HCT116 (cell line): ENCODE measurements at regions not wholly inside any gene's neighbourhood (a gene's known extent, or its start where the extent isn't known, plus 50 kb on each side); places are given as distances from the start of the nearest gene placed in this dataset.

Experiments
- CEBPB ChIP-seq: IDR thresholded peaks from 2 replicates; pipeline ENCODE4 v1.6.1; 2012; ENCODE audit warnings: low read depth
- EZH2 ChIP-seq: fragments of 200-600 bp; sonication (generic); IDR thresholded peaks from 2 replicates; pipeline ENCODE4 v1.6.1; 2017; ENCODE audit warnings: antibody characterized with exemption, mixed run types
- EZH2phosphoT487 ChIP-seq: fragments of 200-600 bp; IDR thresholded peaks from 2 replicates; pipeline ENCODE4 v1.6.1; 2018; ENCODE audit warnings: antibody characterized with exemption, borderline replicate concordance
- JUND ChIP-seq: IDR thresholded peaks from 2 replicates; pipeline ENCODE4 v1.6.1; 2012
- POLR2A ChIP-seq: IDR thresholded peaks from 2 replicates; pipeline ENCODE4 v1.7.0; 2011; ENCODE audit warnings: borderline replicate concordance; ENCODE audit not compliant: insufficient read depth, insufficient read length; ENCODE audit errors: extremely low read depth
- SIN3A ChIP-seq: IDR thresholded peaks from 2 replicates; pipeline ENCODE4 v1.6.1; 2012; ENCODE audit warnings: low read depth
- SP1 ChIP-seq: IDR thresholded peaks from 2 replicates; pipeline ENCODE4 v1.6.1; 2012; ENCODE audit warnings: low read depth
- YY1 ChIP-seq: IDR thresholded peaks from 2 replicates; pipeline ENCODE4 v1.6.1; 2011; ENCODE audit warnings: low read length, low read depth, moderate library complexity, mild to moderate bottlenecking; ENCODE audit not compliant: insufficient replicate concordance; ENCODE audit errors: extremely low read depth
- ZNF274 ChIP-seq: fragments of 200-500 bp; sonication (Bioruptor generic); IDR thresholded peaks from 2 replicates; pipeline ENCODE4 v1.6.1; 2014; ENCODE audit warnings: mild to moderate bottlenecking, low read depth, low read length, inconsistent platforms
- TF ChIP-seq, protein P1 (sequence below): IDR thresholded peaks from 2 replicates; pipeline ENCODE4 v1.6.1; 2012
- TF ChIP-seq, protein P2 (sequence below), 3 experiments: fragments of 200-600 bp in 1 of 3; sonication (generic) in 1 of 3; IDR thresholded peaks in 2 of 3; conservative IDR thresholded peaks in 1 of 3; 2 replicates each; pipeline ENCODE4 v1.5.1; 2012 to 2017; ENCODE audit warnings: low read depth in 2 of 3, low read length in 2 of 3, antibody characterized with exemption in 1 of 3, borderline replicate concordance in 1 of 3, control low read depth in 1 of 3, mild to moderate bottlenecking in 1 of 3, mixed read lengths in 1 of 3, mixed run types in 1 of 3, moderate library complexity in 1 of 3; ENCODE audit not compliant: insufficient read depth in 1 of 3
- TF ChIP-seq, protein P3 (sequence below): IDR thresholded peaks from 2 replicates; pipeline ENCODE4 v1.6.1; 2012
- TF ChIP-seq, protein P4 (sequence below): IDR thresholded peaks from 2 replicates; pipeline ENCODE4 v1.6.1; 2011; ENCODE audit warnings: mild to moderate bottlenecking, low read length, moderate library complexity; ENCODE audit not compliant: insufficient replicate concordance; ENCODE audit errors: extremely low read depth

DNA sequence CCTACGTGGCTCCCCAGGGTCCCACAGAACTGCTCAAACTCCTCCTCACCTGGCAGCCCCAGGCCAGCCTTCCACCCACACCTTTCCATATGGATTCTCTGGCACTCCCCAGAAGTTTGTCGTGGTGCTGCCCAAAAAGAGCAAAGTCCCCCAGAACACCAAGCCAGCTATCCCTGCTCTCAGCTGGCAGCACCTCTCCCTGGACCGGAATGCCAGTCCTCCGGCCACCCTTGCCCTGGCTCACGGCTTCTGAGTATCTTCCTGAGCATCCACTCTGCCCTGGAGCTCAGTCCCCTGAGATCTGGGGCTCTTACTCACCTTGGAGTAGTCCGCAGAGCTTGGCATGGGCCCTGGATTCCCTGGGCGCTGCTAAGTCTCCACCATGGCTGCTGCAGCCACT is 166.5 kb upstream of the ZNF507 start:
- TF ChIP-seq SP1 (no peak), POLR2A (no peak), EZH2phosphoT487 (no peak), EZH2 (no peak), YY1 (no peak), SIN3A (no peak), ZNF274 (no peak), JUND (no peak), CEBPB (no peak)
- TF ChIP-seq, protein P1, sequence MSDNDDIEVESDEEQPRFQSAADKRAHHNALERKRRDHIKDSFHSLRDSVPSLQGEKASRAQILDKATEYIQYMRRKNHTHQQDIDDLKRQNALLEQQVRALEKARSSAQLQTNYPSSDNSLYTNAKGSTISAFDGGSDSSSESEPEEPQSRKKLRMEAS: no peak
- TF ChIP-seq, protein P2, sequence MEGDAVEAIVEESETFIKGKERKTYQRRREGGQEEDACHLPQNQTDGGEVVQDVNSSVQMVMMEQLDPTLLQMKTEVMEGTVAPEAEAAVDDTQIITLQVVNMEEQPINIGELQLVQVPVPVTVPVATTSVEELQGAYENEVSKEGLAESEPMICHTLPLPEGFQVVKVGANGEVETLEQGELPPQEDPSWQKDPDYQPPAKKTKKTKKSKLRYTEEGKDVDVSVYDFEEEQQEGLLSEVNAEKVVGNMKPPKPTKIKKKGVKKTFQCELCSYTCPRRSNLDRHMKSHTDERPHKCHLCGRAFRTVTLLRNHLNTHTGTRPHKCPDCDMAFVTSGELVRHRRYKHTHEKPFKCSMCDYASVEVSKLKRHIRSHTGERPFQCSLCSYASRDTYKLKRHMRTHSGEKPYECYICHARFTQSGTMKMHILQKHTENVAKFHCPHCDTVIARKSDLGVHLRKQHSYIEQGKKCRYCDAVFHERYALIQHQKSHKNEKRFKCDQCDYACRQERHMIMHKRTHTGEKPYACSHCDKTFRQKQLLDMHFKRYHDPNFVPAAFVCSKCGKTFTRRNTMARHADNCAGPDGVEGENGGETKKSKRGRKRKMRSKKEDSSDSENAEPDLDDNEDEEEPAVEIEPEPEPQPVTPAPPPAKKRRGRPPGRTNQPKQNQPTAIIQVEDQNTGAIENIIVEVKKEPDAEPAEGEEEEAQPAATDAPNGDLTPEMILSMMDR (IDR thresholded peaks at IDR 0.05 in 2 of 3, conservative IDR thresholded peaks at IDR 0.05 in 1 of 3; ENCODE audit: borderline replicate concordance in 1 of 3, insufficient read depth in 1 of 3, low read depth in 2 of 3, low read length in 2 of 3): no peak
- TF ChIP-seq, protein P3, sequence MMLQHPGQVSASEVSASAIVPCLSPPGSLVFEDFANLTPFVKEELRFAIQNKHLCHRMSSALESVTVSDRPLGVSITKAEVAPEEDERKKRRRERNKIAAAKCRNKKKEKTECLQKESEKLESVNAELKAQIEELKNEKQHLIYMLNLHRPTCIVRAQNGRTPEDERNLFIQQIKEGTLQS: no peak
- TF ChIP-seq, protein P4, sequence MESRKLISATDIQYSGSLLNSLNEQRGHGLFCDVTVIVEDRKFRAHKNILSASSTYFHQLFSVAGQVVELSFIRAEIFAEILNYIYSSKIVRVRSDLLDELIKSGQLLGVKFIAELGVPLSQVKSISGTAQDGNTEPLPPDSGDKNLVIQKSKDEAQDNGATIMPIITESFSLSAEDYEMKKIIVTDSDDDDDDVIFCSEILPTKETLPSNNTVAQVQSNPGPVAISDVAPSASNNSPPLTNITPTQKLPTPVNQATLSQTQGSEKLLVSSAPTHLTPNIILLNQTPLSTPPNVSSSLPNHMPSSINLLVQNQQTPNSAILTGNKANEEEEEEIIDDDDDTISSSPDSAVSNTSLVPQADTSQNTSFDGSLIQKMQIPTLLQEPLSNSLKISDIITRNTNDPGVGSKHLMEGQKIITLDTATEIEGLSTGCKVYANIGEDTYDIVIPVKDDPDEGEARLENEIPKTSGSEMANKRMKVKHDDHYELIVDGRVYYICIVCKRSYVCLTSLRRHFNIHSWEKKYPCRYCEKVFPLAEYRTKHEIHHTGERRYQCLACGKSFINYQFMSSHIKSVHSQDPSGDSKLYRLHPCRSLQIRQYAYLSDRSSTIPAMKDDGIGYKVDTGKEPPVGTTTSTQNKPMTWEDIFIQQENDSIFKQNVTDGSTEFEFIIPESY: no peak
